ENCODE measurements at regions not wholly inside any gene's neighbourhood (a gene's known extent, or its start where the extent isn't known, plus 50 kb on each side); places are given as distances from the start of the nearest gene placed in this dataset.

DNA sequence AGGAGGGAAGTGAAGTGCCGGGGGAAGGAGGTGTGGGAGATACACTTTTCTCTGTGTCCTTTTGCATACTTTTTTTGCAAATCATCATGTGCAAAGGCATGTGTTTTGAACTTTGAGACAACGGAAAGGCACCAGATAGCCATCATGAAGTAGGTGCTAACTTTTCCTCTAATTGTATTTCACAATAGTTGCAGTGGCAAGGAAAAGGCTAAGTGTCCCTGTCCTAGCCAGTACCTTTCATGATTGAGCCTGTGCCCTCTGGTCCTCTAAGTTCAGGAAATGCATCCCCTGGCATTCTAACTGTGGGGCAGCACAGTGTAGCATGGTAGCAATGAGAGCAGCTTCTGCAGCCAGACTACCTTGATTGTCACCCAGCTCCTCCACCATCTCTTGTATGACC is 186.2 kb downstream of the ADSS2 start:
- TF ChIP-seq POLR2AphosphoS5 (IDR thresholded peaks at IDR 0.05; ENCODE audit: low read depth) (no peak), GABPA (IDR thresholded peaks at IDR 0.05; ENCODE audit: low read depth) (no peak), SPI1 (IDR thresholded peaks at IDR 0.05; ENCODE audit: borderline replicate concordance, low read depth) (no peak)
- TF ChIP-seq, protein P1, sequence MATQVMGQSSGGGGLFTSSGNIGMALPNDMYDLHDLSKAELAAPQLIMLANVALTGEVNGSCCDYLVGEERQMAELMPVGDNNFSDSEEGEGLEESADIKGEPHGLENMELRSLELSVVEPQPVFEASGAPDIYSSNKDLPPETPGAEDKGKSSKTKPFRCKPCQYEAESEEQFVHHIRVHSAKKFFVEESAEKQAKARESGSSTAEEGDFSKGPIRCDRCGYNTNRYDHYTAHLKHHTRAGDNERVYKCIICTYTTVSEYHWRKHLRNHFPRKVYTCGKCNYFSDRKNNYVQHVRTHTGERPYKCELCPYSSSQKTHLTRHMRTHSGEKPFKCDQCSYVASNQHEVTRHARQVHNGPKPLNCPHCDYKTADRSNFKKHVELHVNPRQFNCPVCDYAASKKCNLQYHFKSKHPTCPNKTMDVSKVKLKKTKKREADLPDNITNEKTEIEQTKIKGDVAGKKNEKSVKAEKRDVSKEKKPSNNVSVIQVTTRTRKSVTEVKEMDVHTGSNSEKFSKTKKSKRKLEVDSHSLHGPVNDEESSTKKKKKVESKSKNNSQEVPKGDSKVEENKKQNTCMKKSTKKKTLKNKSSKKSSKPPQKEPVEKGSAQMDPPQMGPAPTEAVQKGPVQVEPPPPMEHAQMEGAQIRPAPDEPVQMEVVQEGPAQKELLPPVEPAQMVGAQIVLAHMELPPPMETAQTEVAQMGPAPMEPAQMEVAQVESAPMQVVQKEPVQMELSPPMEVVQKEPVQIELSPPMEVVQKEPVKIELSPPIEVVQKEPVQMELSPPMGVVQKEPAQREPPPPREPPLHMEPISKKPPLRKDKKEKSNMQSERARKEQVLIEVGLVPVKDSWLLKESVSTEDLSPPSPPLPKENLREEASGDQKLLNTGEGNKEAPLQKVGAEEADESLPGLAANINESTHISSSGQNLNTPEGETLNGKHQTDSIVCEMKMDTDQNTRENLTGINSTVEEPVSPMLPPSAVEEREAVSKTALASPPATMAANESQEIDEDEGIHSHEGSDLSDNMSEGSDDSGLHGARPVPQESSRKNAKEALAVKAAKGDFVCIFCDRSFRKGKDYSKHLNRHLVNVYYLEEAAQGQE (IDR thresholded peaks at IDR 0.05; ENCODE audit: insufficient replicate concordance, low read depth), result no peak
- TF ChIP-seq, protein P2, sequence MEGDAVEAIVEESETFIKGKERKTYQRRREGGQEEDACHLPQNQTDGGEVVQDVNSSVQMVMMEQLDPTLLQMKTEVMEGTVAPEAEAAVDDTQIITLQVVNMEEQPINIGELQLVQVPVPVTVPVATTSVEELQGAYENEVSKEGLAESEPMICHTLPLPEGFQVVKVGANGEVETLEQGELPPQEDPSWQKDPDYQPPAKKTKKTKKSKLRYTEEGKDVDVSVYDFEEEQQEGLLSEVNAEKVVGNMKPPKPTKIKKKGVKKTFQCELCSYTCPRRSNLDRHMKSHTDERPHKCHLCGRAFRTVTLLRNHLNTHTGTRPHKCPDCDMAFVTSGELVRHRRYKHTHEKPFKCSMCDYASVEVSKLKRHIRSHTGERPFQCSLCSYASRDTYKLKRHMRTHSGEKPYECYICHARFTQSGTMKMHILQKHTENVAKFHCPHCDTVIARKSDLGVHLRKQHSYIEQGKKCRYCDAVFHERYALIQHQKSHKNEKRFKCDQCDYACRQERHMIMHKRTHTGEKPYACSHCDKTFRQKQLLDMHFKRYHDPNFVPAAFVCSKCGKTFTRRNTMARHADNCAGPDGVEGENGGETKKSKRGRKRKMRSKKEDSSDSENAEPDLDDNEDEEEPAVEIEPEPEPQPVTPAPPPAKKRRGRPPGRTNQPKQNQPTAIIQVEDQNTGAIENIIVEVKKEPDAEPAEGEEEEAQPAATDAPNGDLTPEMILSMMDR (IDR thresholded peaks at IDR 0.05; ENCODE audit: insufficient read depth, low read length), result no peak
- H3K27ac ChIP-seq (replicated peaks), result no peak overlapping the region
- no peak overlapping the region for H3K4me3 ChIP-seq (replicated peaks; ENCODE audit: insufficient read depth, low read length)
- no peak for DNase-seq (ENCODE audit: low read depth in 1 of 2, low spot score in 1 of 2)
- no peaks in the 10 kb centered on the region for H3K27me3 ChIP-seq (ENCODE audit: insufficient read depth, poor library complexity, severe bottlenecking)

DNA sequence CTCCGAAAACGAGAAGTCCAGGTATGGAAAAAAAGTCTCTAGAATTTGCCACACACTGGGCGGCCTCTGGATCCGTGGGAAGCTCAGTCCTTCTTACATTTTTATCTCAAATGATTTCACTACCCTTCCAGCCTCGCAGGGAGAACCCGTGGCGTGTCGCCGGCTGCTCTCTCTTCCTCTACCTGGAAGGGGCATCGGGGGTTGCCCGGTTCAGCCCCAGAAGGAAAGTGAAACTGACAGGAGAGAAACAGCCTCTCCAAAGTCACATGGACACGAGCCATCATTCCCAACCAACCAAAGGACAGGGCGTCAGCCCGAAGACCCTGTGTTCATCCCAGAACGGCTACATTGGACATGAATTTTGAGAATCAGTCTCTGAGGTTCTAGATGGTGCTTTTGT is 182.5 kb downstream of the ADSS2 start:
- Histone ChIP-seq H3K4me3 (replicated peaks; ENCODE audit: insufficient read depth, low read length) (no peak overlapping the region), H3K27ac (replicated peaks) (no peak overlapping the region), H3K27me3 (ENCODE audit: insufficient read depth, poor library complexity, severe bottlenecking) (no peaks in the 10 kb centered on the region)
- no peak for DNase-seq (ENCODE audit: low read depth in 1 of 2, low spot score in 1 of 2)
- TF ChIP-seq, protein P1 (IDR thresholded peaks at IDR 0.05; ENCODE audit: insufficient replicate concordance, low read depth), result no peak
- TF ChIP-seq POLR2AphosphoS5 (IDR thresholded peaks at IDR 0.05; ENCODE audit: low read depth) (no peak), SPI1 (IDR thresholded peaks at IDR 0.05; ENCODE audit: borderline replicate concordance, low read depth) (no peak), GABPA (IDR thresholded peaks at IDR 0.05; ENCODE audit: low read depth) (no peak)
- TF ChIP-seq, protein P2 (IDR thresholded peaks at IDR 0.05; ENCODE audit: insufficient read depth, low read length), result no peak

DNA sequence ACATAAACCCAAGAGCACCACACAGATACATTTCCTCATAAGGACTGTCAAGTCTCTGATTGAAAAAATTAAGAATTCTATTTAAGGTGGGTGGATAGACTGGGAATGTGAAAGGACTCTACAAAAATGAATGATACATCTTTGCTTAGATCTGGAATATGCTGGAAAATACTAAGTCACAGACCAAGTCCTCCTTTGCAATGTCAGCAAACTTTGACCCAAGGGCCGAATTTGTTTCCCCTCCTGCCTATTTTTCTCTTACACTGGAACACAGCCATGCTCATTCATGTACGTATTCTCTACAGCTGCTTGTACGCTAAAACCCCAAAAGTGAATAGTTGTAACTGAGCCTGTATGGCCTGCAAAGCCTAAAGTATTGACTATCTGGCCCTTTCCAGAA is 180.7 kb downstream of the ADSS2 start:
- no peaks in the 10 kb centered on the region for H3K27me3 ChIP-seq (ENCODE audit: insufficient read depth, poor library complexity, severe bottlenecking)
- H3K4me3 ChIP-seq (replicated peaks; ENCODE audit: insufficient read depth, low read length), result no peak overlapping the region
- TF ChIP-seq, protein P2 (IDR thresholded peaks at IDR 0.05; ENCODE audit: insufficient read depth, low read length), result no peak
- H3K27ac ChIP-seq (replicated peaks), result no peak overlapping the region
- DNase-seq (ENCODE audit: low read depth in 1 of 2, low spot score in 1 of 2), result no peak

DNA sequence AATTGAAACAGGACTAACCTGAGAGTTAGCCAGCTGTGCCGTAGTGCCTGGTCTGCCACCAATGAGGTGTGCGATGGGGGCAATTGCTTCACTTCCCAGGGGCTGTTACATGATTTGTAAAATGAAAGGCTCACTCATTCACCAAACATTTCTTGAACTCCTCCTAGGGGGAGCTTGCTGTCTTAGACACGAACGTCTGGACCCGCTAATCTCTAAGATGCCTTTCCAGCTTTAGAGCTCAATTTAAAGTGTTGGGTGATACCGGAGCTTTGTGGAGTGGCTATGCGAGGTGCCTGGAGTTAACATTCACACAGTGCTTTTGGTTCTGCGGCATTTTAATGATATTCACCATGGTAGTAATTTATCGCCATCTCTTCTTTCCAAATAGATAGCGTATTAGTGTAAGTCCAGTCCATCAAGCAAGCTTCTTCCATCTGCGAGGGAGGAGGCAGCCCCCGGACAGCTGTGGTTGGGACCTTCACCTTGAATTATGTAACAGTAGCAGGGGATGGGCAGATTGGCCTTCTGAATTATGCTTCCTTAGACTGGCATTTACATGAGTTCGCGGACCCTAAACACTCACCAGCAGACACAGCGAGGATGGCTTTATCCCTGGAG is 179.9 kb downstream of the ADSS2 start:
- no peak for DNase-seq (ENCODE audit: low read depth in 1 of 2, low spot score in 1 of 2)
- Histone ChIP-seq H3K27me3 (ENCODE audit: insufficient read depth, poor library complexity, severe bottlenecking) (no peaks in the 10 kb centered on the region), H3K27ac (replicated peaks) (no peak overlapping the region), H3K4me3 (replicated peaks; ENCODE audit: insufficient read depth, low read length) (no peak overlapping the region)
- no peak for TF ChIP-seq POLR2AphosphoS5 (IDR thresholded peaks at IDR 0.05; ENCODE audit: low read depth)
- TF ChIP-seq GABPA (IDR thresholded peaks at IDR 0.05; ENCODE audit: low read depth), result no peak
- TF ChIP-seq, protein P1 (IDR thresholded peaks at IDR 0.05; ENCODE audit: insufficient replicate concordance, low read depth), result no peak
- TF ChIP-seq, protein P2 (IDR thresholded peaks at IDR 0.05; ENCODE audit: insufficient read depth, low read length), result no peak
- TF ChIP-seq SPI1 (IDR thresholded peaks at IDR 0.05; ENCODE audit: borderline replicate concordance, low read depth), result no peak
